ENCODE measurements at regions not wholly inside any gene's neighbourhood (a gene's known extent, or its start where the extent isn't known, plus 50 kb on each side); places are given as distances from the start of the nearest gene placed in this dataset.

GRCh38 chr3:144164352-144164751 lies 192.7 kb downstream of the DIPK2A start:
- TF ChIP-seq POLR2AphosphoS5 (IDR thresholded peaks at IDR 0.05; ENCODE audit: insufficient read depth in 1 of 2, low read depth in 1 of 2) (no peak), CTCF (IDR thresholded peaks at IDR 0.05) (no peak), POLR2A (IDR thresholded peaks at IDR 0.05) (no peak)
- no peaks in the 10 kb centered on the region for H3K27me3 ChIP-seq
- intact Hi-C loops (cut with DNase I), result no loop called here

GRCh38 chr3:144165482-144165881 lies 193.9 kb downstream of the DIPK2A start:
- no peaks in the 10 kb centered on the region for H3K9me3 ChIP-seq
- H3K27me3 ChIP-seq, result no peaks in the 10 kb centered on the region
- TF ChIP-seq POLR2AphosphoS5 (IDR thresholded peaks at IDR 0.05; ENCODE audit: insufficient read depth in 1 of 2, low read depth in 1 of 2), result no peak
- TF ChIP-seq POLR2A (IDR thresholded peaks at IDR 0.05), result no peak
- TF ChIP-seq CTCF (IDR thresholded peaks at IDR 0.05), result no peak
- H3K36me3 ChIP-seq, result no peaks in the 10 kb centered on the region
- intact Hi-C loops (cut with DNase I), result no loop called here
- H3K4me3 ChIP-seq, result no peak overlapping the region
- H3K4me1 ChIP-seq, result no peaks in the 10 kb centered on the region
- DNase-seq (ENCODE audit: extremely low spot score in 2 of 2), result no peak
- H3K27ac ChIP-seq, result no peak overlapping the region

More at GRCh38 chr3:144164352-144164751, 192.7 kb downstream of the DIPK2A start:
- no peak overlapping the region for H3K27ac ChIP-seq
- no peak overlapping the region for H3K4me3 ChIP-seq
- DNase-seq (ENCODE audit: extremely low spot score in 2 of 2), result no peak
- no peaks in the 10 kb centered on the region for H3K4me1 ChIP-seq
- H3K36me3 ChIP-seq, result no peaks in the 10 kb centered on the region
- H3K9me3 ChIP-seq, result no peaks in the 10 kb centered on the region

- Histone ChIP-seq H3K9me3 (no peaks in the 10 kb centered on the region), H3K36me3 (no peaks in the 10 kb centered on the region), H3K27me3 (no peaks in the 10 kb centered on the region), H3K4me1 (no peaks in the 10 kb centered on the region), H3K27ac (no peak overlapping the region), H3K4me3 (no peak overlapping the region)
- no peak for TF ChIP-seq POLR2AphosphoS5 (IDR thresholded peaks at IDR 0.05; ENCODE audit: insufficient read depth in 1 of 2, low read depth in 1 of 2)
- TF ChIP-seq POLR2A (IDR thresholded peaks at IDR 0.05), result no peak
- no peak for TF ChIP-seq CTCF (IDR thresholded peaks at IDR 0.05)
- intact Hi-C loops (cut with DNase I), result no loop called here
- DNase-seq (ENCODE audit: extremely low spot score in 2 of 2), result no peak
Observed at GRCh38 chr3:144167634-144168033, 196.0 kb downstream of the DIPK2A start.

GRCh38 chr3:144173491-144173890 lies 201.9 kb downstream of the DIPK2A start:
- H3K9me3 ChIP-seq, result no peaks in the 10 kb centered on the region
- no peaks in the 10 kb centered on the region for H3K36me3 ChIP-seq
- H3K27me3 ChIP-seq, result no peaks in the 10 kb centered on the region
- TF ChIP-seq POLR2A (IDR thresholded peaks at IDR 0.05) (no peak), CTCF (IDR thresholded peaks at IDR 0.05) (no peak), POLR2AphosphoS5 (IDR thresholded peaks at IDR 0.05; ENCODE audit: insufficient read depth in 1 of 2, low read depth in 1 of 2) (no peak)
- H3K4me1 ChIP-seq, result no peaks in the 10 kb centered on the region
- no peak for DNase-seq (ENCODE audit: extremely low spot score in 2 of 2)
- H3K27ac ChIP-seq, result no peak overlapping the region
- intact Hi-C loops (cut with DNase I), result no loop called here
- H3K4me3 ChIP-seq, result no peak overlapping the region

GRCh38 chr3:144175644-144176425 lies 204.2 kb downstream of the DIPK2A start:
- no peak for DNase-seq (ENCODE audit: extremely low spot score in 2 of 2)
- intact Hi-C loops (cut with DNase I), result no loop called here
- Histone ChIP-seq H3K36me3 (no peaks in the 10 kb centered on the region), H3K9me3 (no peaks in the 10 kb centered on the region), H3K27me3 (no peaks in the 10 kb centered on the region), H3K27ac (no peak overlapping the region), H3K4me3 (no peak overlapping the region), H3K4me1 (no peaks in the 10 kb centered on the region)
- TF ChIP-seq POLR2A (IDR thresholded peaks at IDR 0.05) (no peak), POLR2AphosphoS5 (IDR thresholded peaks at IDR 0.05; ENCODE audit: insufficient read depth in 1 of 2, low read depth in 1 of 2) (no peak), CTCF (IDR thresholded peaks at IDR 0.05) (no peak)
